ENCODE measurements at regions not wholly inside any gene's neighbourhood (a gene's known extent, or its start where the extent isn't known, plus 50 kb on each side); places are given as distances from the start of the nearest gene placed in this dataset.
"Not testable (repeated sequence)": the region's sequence is repeated elsewhere in the genome, so short reads cannot be mapped to it uniquely, and the experiment has no call there.

GRCh38 chr7:13742811-13743210 is 246.7 kb downstream of the ETV1 start:
- DNase-seq = peak; percentile 21

GRCh38 chr7:13743226-13743625 is 246.2 kb downstream of the ETV1 start:
- no peak for DNase-seq

GRCh38 chr7:13745530-13745929 is 243.9 kb downstream of the ETV1 start:
- no peak for DNase-seq

GRCh38 chr7:13748998-13749397 is 240.5 kb downstream of the ETV1 start:
- DNase-seq = no peak

GRCh38 chr7:13749636-13750035 is 239.8 kb downstream of the ETV1 start:
- DNase-seq = no peak

- no peak for DNase-seq
Measured at GRCh38 chr7:13751766-13752165, 237.7 kb downstream of the ETV1 start.

GRCh38 chr7:13757841-13758240 is 231.6 kb downstream of the ETV1 start:
- DNase-seq = no peak

- not testable (repeated sequence) for DNase-seq
Measured at GRCh38 chr7:13765853-13766252, 223.6 kb downstream of the ETV1 start.

GRCh38 chr7:13770305-13770704 is 219.2 kb downstream of the ETV1 start:
- no peak for DNase-seq

- DNase-seq = no peak
Measured at GRCh38 chr7:13774976-13775375, 214.5 kb downstream of the ETV1 start.

GRCh38 chr7:13777242-13777641 is 212.2 kb downstream of the ETV1 start:
- DNase-seq = no peak

GRCh38 chr7:13778967-13779366 is 210.5 kb downstream of the ETV1 start:
- DNase-seq = no peak

GRCh38 chr7:13790611-13791010 is 198.9 kb downstream of the ETV1 start:
- no peak for DNase-seq

GRCh38 chr7:13792208-13792607 is 197.3 kb downstream of the ETV1 start:
- DNase-seq = no peak

GRCh38 chr7:13793926-13794325 is 195.5 kb downstream of the ETV1 start:
- no peak for DNase-seq

- DNase-seq = no peak
Measured at GRCh38 chr7:13794581-13794980, 194.9 kb downstream of the ETV1 start.

- no peak for DNase-seq
Measured at GRCh38 chr7:13797545-13797944, 191.9 kb downstream of the ETV1 start.

GRCh38 chr7:13800694-13801448 is 188.6 kb downstream of the ETV1 start:
- DNase-seq = peak; percentile 83

GRCh38 chr7:13801669-13802068 is 187.8 kb downstream of the ETV1 start:
- no peak for DNase-seq

GRCh38 chr7:13802651-13803050 is 186.8 kb downstream of the ETV1 start:
- DNase-seq = no peak

- no peak for DNase-seq
Measured at GRCh38 chr7:13803134-13803533, 186.3 kb downstream of the ETV1 start.

- not testable (repeated sequence) for DNase-seq
Measured at GRCh38 chr7:13806089-13806867, 183.2 kb downstream of the ETV1 start.

GRCh38 chr7:13817230-13817629 is 172.2 kb downstream of the ETV1 start:
- DNase-seq = not testable (repeated sequence)

GRCh38 chr7:13821152-13821787 is 168.2 kb downstream of the ETV1 start:
- DNase-seq = no peak

Data from NCI-H1436 (cell line).